HFFc6 (cell line): ENCODE measurements at regions not wholly inside any gene's neighbourhood (a gene's known extent, or its start where the extent isn't known, plus 50 kb on each side); places are given as distances from the start of the nearest gene placed in this dataset.

Experiments used
- DNase-seq: peaks from one replicate; pipeline ENCODE4 v3.0.0-alpha.2; 2018
- H3K27ac Mint-ChIP-seq: 2 replicates; pipeline ENCODE4 v1.8.0; 2020; ENCODE audit warnings: mild to moderate bottlenecking, mixed read lengths
- H3K27me3 Mint-ChIP-seq: 2 replicates; pipeline ENCODE4 v1.8.0; 2021; ENCODE audit warnings: mild to moderate bottlenecking, moderate library complexity, mixed read lengths; ENCODE audit not compliant: insufficient read depth
- H3K36me3 Mint-ChIP-seq: 2 replicates; pipeline ENCODE4 v1.8.0; 2021; ENCODE audit warnings: low read depth, mixed read lengths
- H3K4me1 Mint-ChIP-seq: 2 replicates; pipeline ENCODE4 v1.8.0; 2020; ENCODE audit warnings: low read depth, mixed read lengths
- H3K4me3 Mint-ChIP-seq: 2 replicates; pipeline ENCODE4 v1.8.0; 2020; ENCODE audit warnings: mild to moderate bottlenecking, moderate library complexity, mixed read lengths
- H3K9me3 Mint-ChIP-seq: 2 replicates; pipeline ENCODE4 v1.8.0; 2020; ENCODE audit warnings: mild to moderate bottlenecking, mixed read lengths
- TF ChIP-seq, protein P1 (sequence below): fragments of 200-600 bp; sonication (generic); IDR thresholded peaks from 2 replicates; pipeline ENCODE4 v1.5.0; 2021; ENCODE audit warnings: antibody characterized with exemption, mild to moderate bottlenecking

DNA sequence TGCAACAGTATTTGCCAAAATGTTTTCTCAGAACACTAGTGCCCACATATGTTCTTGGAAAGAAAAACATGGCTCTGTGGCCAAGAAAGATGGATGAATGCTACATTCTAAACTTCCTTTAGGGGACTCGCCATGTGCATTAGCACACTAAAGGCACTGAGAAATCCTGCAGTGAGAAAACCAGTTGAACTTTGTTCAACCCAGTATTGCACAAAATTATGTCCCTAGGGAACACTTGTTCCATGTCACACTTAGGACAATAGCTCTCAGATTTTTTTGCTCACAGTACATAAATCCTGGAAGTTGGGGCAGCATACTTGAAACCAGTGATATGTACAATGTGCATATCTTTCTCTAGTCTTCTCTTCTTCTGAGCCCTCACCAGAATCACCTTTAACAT, 96.6 kb downstream of the ADRB2 start:
- no peak overlapping the region for H3K27ac Mint-ChIP-seq

DNA sequence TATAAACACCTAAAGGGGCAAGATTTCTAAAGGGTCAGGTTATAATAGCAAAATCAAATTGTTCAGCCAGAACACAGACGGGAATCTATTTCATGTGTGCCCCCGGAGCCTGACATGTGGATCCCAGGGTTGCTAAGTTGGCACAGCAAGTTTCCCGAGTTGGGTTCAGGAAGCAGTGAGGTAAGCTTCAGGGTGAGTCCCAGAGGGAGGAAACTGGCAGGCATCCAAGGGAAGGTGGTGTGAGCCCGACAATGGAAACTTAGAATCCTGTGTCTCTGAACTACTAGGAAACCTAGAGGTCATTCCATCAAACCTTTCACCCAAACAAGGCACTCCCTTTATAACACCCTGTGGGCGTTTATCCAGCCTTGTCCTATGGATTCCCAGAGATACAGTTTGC, 98.4 kb downstream of the ADRB2 start:
- no peaks in the 10 kb centered on the region for H3K9me3 Mint-ChIP-seq
- no peaks in the 10 kb centered on the region for H3K36me3 Mint-ChIP-seq
- peaks cover 39% of the 10 kb centered on the region for H3K4me1 Mint-ChIP-seq
- TF ChIP-seq, protein P1, sequence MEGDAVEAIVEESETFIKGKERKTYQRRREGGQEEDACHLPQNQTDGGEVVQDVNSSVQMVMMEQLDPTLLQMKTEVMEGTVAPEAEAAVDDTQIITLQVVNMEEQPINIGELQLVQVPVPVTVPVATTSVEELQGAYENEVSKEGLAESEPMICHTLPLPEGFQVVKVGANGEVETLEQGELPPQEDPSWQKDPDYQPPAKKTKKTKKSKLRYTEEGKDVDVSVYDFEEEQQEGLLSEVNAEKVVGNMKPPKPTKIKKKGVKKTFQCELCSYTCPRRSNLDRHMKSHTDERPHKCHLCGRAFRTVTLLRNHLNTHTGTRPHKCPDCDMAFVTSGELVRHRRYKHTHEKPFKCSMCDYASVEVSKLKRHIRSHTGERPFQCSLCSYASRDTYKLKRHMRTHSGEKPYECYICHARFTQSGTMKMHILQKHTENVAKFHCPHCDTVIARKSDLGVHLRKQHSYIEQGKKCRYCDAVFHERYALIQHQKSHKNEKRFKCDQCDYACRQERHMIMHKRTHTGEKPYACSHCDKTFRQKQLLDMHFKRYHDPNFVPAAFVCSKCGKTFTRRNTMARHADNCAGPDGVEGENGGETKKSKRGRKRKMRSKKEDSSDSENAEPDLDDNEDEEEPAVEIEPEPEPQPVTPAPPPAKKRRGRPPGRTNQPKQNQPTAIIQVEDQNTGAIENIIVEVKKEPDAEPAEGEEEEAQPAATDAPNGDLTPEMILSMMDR = no peak
- H3K4me3 Mint-ChIP-seq = no peak overlapping the region
- no peak overlapping the region for H3K27ac Mint-ChIP-seq
- DNase-seq = no peak
- no peaks in the 10 kb centered on the region for H3K27me3 Mint-ChIP-seq

More for the DNA sequence above, 96.6 kb downstream of the ADRB2 start:
- Mint-ChIP-seq H3K27me3 (no peaks in the 10 kb centered on the region), H3K4me3 (no peak overlapping the region), H3K9me3 (no peaks in the 10 kb centered on the region), H3K36me3 (no peaks in the 10 kb centered on the region), H3K4me1 (peaks cover 32% of the 10 kb centered on the region)
- DNase-seq = no peak
- TF ChIP-seq, protein P1 = no peak

DNA sequence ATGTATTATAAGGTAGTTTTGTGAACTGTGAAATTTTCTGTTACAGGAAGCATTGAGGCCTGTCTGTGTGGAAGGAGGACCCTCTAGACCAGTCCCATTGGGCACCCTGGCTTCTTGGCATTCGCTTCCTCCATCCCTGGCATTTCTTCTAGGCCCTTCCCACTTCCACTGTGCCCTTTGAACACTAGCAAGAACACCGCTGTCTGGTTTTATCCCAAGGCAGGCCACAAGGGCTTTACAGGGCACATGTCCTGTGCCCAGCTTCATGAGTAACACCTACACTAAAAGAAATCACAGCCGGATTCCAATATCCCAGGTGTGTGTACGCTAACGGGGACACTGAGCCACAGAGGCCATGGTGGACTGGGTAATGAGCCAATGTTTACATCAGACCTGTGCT, 99.8 kb downstream of the ADRB2 start:
- Mint-ChIP-seq H3K36me3 (no peaks in the 10 kb centered on the region), H3K9me3 (no peaks in the 10 kb centered on the region), H3K4me1 (peaks cover 35% of the 10 kb centered on the region), H3K4me3 (no peak overlapping the region), H3K27me3 (no peaks in the 10 kb centered on the region; the same call in 1 of the 2 replicates), H3K27ac (no peak overlapping the region)
- TF ChIP-seq, protein P1 = no peak
- DNase-seq = no peak

DNA sequence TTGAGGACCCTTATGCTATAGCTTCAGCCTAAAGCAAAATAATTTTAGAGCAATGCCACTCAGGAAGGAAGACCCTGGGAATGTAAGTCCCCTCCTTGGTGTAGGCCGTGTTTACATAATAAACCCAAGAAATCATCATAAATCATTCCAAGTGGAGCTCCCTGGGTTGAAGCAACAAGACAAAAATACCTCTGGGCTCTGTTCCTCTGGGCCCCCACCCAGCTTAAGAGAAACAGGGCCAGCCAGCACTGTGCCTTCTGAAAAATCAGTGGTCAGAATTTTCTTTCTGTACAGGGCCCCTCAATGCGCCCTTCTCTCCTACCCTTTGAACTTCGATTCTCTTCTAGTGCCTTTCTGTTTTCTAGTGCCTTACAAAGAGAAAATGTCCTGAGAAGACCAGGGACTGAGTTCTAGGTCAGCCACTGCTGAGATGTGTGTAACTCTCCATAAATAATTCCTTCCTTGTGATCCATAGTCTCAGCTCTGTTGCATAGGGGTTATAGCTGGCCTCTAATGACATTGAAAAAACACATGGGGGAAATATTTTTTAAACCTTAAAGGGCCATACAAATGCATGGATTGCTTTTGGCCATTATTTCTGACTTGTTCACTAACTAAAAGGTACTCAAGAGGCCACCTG, 101.0 kb downstream of the ADRB2 start:
- Mint-ChIP-seq H3K27ac (no peak overlapping the region), H3K36me3 (no peaks in the 10 kb centered on the region), H3K4me1 (peaks cover 33% of the 10 kb centered on the region), H3K4me3 (no peak overlapping the region), H3K27me3 (no peaks in the 10 kb centered on the region; the same call in 1 of the 2 replicates), H3K9me3 (no peaks in the 10 kb centered on the region)
- DNase-seq = no peak
- TF ChIP-seq, protein P1 = no peak

DNA sequence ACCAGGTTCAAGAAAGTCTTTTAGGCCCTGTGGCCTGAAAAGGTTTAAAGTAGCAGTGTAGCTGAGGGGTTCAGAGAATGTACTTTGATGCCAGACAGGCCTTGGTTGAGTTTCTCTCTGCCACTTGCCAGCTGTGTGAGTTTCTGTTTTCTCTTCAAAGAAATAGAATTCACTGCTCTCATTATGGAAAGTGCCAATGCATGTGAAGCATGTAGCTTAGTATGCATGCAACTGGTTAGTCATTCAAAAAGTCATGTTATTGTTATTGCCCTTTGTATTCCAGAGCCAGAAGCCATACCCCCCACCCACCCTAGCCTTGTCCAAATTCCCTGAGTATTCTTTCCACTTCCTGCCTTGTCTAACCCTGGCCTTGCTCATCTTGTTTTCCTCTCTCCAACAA, 101.7 kb downstream of the ADRB2 start:
- H3K4me1 Mint-ChIP-seq = peaks cover 32% of the 10 kb centered on the region
- no peaks in the 10 kb centered on the region for H3K9me3 Mint-ChIP-seq
- no peak overlapping the region for H3K4me3 Mint-ChIP-seq
- DNase-seq = no peak
- TF ChIP-seq, protein P1 = no peak
- H3K36me3 Mint-ChIP-seq = no peaks in the 10 kb centered on the region
- H3K27ac Mint-ChIP-seq = peak overlapping the region; percentile 7; the same call in 1 of the 2 replicates
- no peaks in the 10 kb centered on the region; the same call in 1 of the 2 replicates for H3K27me3 Mint-ChIP-seq
